SK-N-SH treated with all-trans-retinoic acid at 6 μM for 48 hours (cell line): ENCODE measurements at regions not wholly inside any gene's neighbourhood (a gene's known extent, or its start where the extent isn't known, plus 50 kb on each side); places are given as distances from the start of the nearest gene placed in this dataset.

Experiments used
- ATAC-seq: fragments of 200-7000 bp; cut with Tn5 transposase; 3 replicates; pipeline ENCODE4 v1.9.1; 2020; ENCODE audit warnings: mild to moderate bottlenecking, moderate library complexity
- ARNTL ChIP-seq: fragments of 450-650 bp; formaldehyde crosslinking; IDR thresholded peaks from 2 replicates; pipeline ENCODE4 v1.5.0; 2020; ENCODE audit warnings: low read depth, mild to moderate bottlenecking, moderate library complexity, borderline replicate concordance
- CSDC2 ChIP-seq: fragments of 250-450 bp; sonication (Bioruptor Pico); IDR thresholded peaks from 2 replicates; pipeline ENCODE4 v1.5.0; 2020; ENCODE audit warnings: mild to moderate bottlenecking, moderate library complexity
- ESRRG ChIP-seq: fragments of 250-450 bp; sonication (Bioruptor Pico); IDR thresholded peaks from 2 replicates; pipeline ENCODE4 v1.6.1; 2021; ENCODE audit warnings: mild to moderate bottlenecking
- GLIS3 ChIP-seq: fragments of 250-450 bp; sonication (Bioruptor Pico); IDR thresholded peaks from 2 replicates; pipeline ENCODE4 v1.5.0; 2020; ENCODE audit warnings: mild to moderate bottlenecking, moderate library complexity
- ISL1 ChIP-seq: fragments of 250-450 bp; sonication (Bioruptor Pico); IDR thresholded peaks from 2 replicates; pipeline ENCODE4 v2.1.2; 2022; ENCODE audit warnings: mild to moderate bottlenecking, moderate library complexity
- OSR1 ChIP-seq: fragments of 250-450 bp; sonication (Bioruptor Pico); IDR thresholded peaks from 2 replicates; pipeline ENCODE4 v1.8.0; 2022; ENCODE audit warnings: moderate library complexity, mild to moderate bottlenecking, inconsistent platforms
- PPARA ChIP-seq: fragments of 250-450 bp; sonication (Bioruptor Pico); IDR thresholded peaks from 2 replicates; pipeline ENCODE4 v1.5.0; 2020; ENCODE audit warnings: mild to moderate bottlenecking, borderline replicate concordance
- SNAI2 ChIP-seq: fragments of 250-450 bp; sonication (Bioruptor Pico); IDR thresholded peaks from 2 replicates; pipeline ENCODE4 v1.5.0; 2020; ENCODE audit warnings: mild to moderate bottlenecking, moderate library complexity
- TCF4 ChIP-seq: fragments of 250-450 bp; sonication (Bioruptor Pico); IDR thresholded peaks from 2 replicates; pipeline ENCODE4 v1.8.0; 2021; ENCODE audit warnings: mild to moderate bottlenecking, moderate library complexity, borderline replicate concordance
- TOX ChIP-seq: fragments of 250-450 bp; sonication (Bioruptor Pico); IDR thresholded peaks from 2 replicates; pipeline ENCODE4 v1.8.0; 2021; ENCODE audit warnings: mild to moderate bottlenecking, moderate library complexity, borderline replicate concordance
- ZC3H10 ChIP-seq: fragments of 250-450 bp; sonication (Bioruptor Pico); IDR thresholded peaks from 2 replicates; pipeline ENCODE4 v1.5.1; 2021; ENCODE audit warnings: mild to moderate bottlenecking, moderate library complexity
- ZFP3 ChIP-seq: fragments of 250-450 bp; sonication (Bioruptor Pico); IDR thresholded peaks from 2 replicates; pipeline ENCODE4 v1.5.0; 2020; ENCODE audit warnings: mild to moderate bottlenecking, moderate library complexity
- ZFP30 ChIP-seq: fragments of 450-650 bp; formaldehyde crosslinking; IDR thresholded peaks from 2 replicates; pipeline ENCODE4 v1.5.0; 2022; ENCODE audit warnings: mild to moderate bottlenecking, moderate library complexity
- ZNF565 ChIP-seq: fragments of 450-650 bp; formaldehyde crosslinking; conservative IDR thresholded peaks from 2 replicates; pipeline ENCODE4 v1.5.0; 2020; ENCODE audit warnings: low read depth, mild to moderate bottlenecking, moderate library complexity
- ZNF70 ChIP-seq: fragments of 450-650 bp; formaldehyde crosslinking; IDR thresholded peaks from 2 replicates; pipeline ENCODE4 v1.5.0; 2020; ENCODE audit warnings: mild to moderate bottlenecking, moderate library complexity
- ZNF8 ChIP-seq: fragments of 450-650 bp; formaldehyde crosslinking; IDR thresholded peaks from 2 replicates; pipeline ENCODE4 v1.5.0; 2020; ENCODE audit warnings: mild to moderate bottlenecking, moderate library complexity
- TF ChIP-seq, protein P1 (sequence below): fragments of 250-450 bp; sonication (Bioruptor Pico); IDR thresholded peaks from 2 replicates; pipeline ENCODE4 v1.8.0; 2020; ENCODE audit warnings: mild to moderate bottlenecking, moderate library complexity, borderline replicate concordance
- TF ChIP-seq, protein P2 (sequence below): fragments of 250-450 bp; sonication (Bioruptor Pico); IDR thresholded peaks from 2 replicates; pipeline ENCODE4 v1.5.1; 2021; ENCODE audit warnings: mild to moderate bottlenecking, moderate library complexity
- TF ChIP-seq, protein P3 (sequence below): fragments of 250-450 bp; sonication (Bioruptor Pico); IDR thresholded peaks from 2 replicates; pipeline ENCODE4 v1.5.1; 2020; ENCODE audit warnings: low read depth, mild to moderate bottlenecking, moderate library complexity
- TF ChIP-seq, protein P4 (sequence below): fragments of 250-450 bp; sonication (Bioruptor Pico); IDR thresholded peaks from 2 replicates; pipeline ENCODE4 v1.5.0; 2020; ENCODE audit warnings: mild to moderate bottlenecking, moderate library complexity

DNA sequence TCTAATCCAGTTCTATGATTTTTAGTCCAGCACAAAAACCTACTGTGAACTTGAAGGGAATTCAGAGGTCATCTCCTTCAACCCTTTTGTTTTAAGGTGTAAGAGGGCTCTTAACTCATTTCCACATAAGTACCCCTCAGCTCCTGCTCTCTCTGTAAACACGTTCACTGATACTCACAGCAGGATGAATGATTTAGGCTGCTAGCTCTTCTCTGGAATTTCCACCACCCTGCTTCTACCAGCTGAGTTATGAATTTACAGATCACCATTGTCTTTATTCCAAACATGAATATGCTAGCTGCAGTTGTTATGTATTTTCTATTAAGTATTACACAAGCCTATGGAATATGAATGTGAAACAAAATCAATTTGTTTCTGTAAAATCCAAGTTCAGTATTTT is 101.3 kb upstream of the NANOGP8 start:
- no peak for ATAC-seq
- TF ChIP-seq, protein P1, sequence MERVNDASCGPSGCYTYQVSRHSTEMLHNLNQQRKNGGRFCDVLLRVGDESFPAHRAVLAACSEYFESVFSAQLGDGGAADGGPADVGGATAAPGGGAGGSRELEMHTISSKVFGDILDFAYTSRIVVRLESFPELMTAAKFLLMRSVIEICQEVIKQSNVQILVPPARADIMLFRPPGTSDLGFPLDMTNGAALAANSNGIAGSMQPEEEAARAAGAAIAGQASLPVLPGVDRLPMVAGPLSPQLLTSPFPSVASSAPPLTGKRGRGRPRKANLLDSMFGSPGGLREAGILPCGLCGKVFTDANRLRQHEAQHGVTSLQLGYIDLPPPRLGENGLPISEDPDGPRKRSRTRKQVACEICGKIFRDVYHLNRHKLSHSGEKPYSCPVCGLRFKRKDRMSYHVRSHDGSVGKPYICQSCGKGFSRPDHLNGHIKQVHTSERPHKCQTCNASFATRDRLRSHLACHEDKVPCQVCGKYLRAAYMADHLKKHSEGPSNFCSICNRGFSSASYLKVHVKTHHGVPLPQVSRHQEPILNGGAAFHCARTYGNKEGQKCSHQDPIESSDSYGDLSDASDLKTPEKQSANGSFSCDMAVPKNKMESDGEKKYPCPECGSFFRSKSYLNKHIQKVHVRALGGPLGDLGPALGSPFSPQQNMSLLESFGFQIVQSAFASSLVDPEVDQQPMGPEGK (CRISPR knock-in tag) = no peak
- TF ChIP-seq ESRRG (CRISPR knock-in tag) (no peak), OSR1 (CRISPR knock-in tag) (no peak), TCF4 (no peak)

DNA sequence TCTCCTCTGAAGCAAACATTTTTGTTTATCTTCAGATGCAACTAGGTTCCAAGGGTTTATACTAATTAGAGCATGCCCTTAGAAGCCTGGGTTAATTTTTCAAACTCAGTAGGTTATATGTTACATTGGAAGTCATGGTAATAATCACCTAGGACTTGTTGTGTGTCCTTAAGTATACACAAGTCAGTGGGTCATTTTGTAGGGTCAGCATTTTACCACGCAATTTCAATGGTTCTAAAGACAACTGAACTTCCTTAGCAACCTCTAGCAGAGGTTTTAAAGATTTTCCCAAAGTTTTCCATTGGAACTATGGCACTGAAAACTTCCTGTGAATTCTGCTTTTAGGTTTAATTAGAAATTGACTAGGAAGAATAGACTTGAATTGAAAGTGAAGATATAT is 99.6 kb upstream of the NANOGP8 start:
- TF ChIP-seq ZFP30 = no peak
- no peak for TF ChIP-seq SNAI2 (CRISPR knock-in tag)
- TF ChIP-seq, protein P1 (CRISPR knock-in tag) = no peak
- no peak for TF ChIP-seq ZNF565 (CRISPR knock-in tag)
- TF ChIP-seq CSDC2 = no peak
- no peak for TF ChIP-seq GLIS3 (CRISPR knock-in tag)
- no peak for TF ChIP-seq ISL1 (CRISPR knock-in tag)
- no peak for TF ChIP-seq ZFP3 (CRISPR knock-in tag)
- TF ChIP-seq ESRRG (CRISPR knock-in tag) = no peak
- ATAC-seq = no peak

DNA sequence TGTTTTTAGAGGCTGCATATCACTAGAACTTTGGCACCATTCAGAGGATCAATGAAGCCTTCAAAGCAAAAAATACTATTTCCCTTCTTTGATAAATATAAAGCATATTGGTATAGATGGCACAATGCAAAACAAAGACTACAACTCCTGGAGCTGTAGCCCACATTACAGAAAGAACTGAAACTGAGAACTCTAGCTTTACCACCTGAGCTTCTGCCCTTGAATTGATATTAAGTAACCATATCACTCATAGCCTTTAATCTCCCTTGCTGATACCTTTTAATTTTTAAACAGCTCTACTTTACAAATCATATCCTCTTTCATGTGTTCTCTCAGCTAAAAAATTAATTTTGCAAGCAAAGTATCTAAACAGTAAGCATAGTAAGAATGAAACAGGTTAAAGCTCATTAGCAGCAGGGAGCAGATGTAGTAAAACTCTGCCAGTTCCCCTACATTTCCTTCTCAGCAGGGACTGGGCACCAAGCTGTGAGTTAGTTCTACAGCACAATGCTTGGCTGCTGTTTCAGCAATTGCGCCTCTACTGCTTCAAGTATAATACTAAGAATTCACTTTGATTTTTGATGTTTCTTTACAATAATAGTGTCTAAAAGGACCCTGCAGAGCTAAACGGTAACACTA is 97.9 kb upstream of the NANOGP8 start:
- no peak for TF ChIP-seq CSDC2
- TF ChIP-seq, protein P2, sequence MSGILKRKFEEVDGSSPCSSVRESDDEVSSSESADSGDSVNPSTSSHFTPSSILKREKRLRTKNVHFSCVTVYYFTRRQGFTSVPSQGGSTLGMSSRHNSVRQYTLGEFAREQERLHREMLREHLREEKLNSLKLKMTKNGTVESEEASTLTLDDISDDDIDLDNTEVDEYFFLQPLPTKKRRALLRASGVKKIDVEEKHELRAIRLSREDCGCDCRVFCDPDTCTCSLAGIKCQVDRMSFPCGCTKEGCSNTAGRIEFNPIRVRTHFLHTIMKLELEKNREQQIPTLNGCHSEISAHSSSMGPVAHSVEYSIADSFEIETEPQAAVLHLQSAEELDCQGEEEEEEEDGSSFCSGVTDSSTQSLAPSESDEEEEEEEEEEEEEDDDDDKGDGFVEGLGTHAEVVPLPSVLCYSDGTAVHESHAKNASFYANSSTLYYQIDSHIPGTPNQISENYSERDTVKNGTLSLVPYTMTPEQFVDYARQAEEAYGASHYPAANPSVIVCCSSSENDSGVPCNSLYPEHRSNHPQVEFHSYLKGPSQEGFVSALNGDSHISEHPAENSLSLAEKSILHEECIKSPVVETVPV = no peak
- no peak for TF ChIP-seq ZC3H10
- ATAC-seq = no peak

DNA sequence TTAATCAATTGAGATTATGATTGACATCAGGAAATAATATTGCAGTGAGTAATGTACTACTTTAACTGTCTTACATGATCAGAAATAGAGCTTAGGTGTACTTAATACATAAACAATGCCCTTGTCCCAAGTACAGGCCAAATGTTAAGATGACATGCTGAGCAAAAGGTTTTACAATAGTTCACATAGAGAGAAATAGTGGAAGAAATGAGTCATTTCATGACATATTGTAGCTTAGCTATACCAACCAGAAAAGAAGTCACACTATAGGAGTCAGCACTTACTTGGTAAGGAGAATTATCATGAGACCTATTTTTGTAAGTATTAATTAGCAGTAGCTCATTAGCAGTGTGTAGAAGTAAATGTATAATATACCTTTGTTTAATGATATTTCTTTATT is 96.4 kb upstream of the NANOGP8 start:
- TF ChIP-seq ESRRG (CRISPR knock-in tag) (no peak), ISL1 (CRISPR knock-in tag) (no peak), OSR1 (CRISPR knock-in tag) (no peak), ZFP3 (CRISPR knock-in tag) (no peak), ZNF70 (CRISPR knock-in tag) (no peak), TOX (CRISPR knock-in tag) (no peak), ARNTL (no peak), ZNF8 (no peak), PPARA (no peak), CSDC2 (no peak), ZNF565 (CRISPR knock-in tag) (no peak), ZC3H10 (no peak), SNAI2 (CRISPR knock-in tag) (no peak), GLIS3 (CRISPR knock-in tag) (no peak), TCF4 (no peak)
- TF ChIP-seq, protein P1 (CRISPR knock-in tag) = no peak
- TF ChIP-seq, protein P3, sequence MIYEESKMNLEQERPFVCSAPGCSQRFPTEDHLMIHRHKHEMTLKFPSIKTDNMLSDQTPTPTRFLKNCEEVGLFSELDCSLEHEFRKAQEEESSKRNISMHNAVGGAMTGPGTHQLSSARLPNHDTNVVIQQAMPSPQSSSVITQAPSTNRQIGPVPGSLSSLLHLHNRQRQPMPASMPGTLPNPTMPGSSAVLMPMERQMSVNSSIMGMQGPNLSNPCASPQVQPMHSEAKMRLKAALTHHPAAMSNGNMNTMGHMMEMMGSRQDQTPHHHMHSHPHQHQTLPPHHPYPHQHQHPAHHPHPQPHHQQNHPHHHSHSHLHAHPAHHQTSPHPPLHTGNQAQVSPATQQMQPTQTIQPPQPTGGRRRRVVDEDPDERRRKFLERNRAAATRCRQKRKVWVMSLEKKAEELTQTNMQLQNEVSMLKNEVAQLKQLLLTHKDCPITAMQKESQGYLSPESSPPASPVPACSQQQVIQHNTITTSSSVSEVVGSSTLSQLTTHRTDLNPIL (CRISPR knock-in tag) = no peak
- TF ChIP-seq, protein P4, sequence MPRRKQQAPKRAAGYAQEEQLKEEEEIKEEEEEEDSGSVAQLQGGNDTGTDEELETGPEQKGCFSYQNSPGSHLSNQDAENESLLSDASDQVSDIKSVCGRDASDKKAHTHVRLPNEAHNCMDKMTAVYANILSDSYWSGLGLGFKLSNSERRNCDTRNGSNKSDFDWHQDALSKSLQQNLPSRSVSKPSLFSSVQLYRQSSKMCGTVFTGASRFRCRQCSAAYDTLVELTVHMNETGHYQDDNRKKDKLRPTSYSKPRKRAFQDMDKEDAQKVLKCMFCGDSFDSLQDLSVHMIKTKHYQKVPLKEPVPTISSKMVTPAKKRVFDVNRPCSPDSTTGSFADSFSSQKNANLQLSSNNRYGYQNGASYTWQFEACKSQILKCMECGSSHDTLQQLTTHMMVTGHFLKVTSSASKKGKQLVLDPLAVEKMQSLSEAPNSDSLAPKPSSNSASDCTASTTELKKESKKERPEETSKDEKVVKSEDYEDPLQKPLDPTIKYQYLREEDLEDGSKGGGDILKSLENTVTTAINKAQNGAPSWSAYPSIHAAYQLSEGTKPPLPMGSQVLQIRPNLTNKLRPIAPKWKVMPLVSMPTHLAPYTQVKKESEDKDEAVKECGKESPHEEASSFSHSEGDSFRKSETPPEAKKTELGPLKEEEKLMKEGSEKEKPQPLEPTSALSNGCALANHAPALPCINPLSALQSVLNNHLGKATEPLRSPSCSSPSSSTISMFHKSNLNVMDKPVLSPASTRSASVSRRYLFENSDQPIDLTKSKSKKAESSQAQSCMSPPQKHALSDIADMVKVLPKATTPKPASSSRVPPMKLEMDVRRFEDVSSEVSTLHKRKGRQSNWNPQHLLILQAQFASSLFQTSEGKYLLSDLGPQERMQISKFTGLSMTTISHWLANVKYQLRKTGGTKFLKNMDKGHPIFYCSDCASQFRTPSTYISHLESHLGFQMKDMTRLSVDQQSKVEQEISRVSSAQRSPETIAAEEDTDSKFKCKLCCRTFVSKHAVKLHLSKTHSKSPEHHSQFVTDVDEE (CRISPR knock-in tag) = no peak
- TF ChIP-seq, protein P2 = no peak
- peak; percentile 55 for ATAC-seq
